Psoas muscle (tissue), 7 donors: ENCODE measurements at regions not wholly inside any gene's neighbourhood (a gene's known extent, or its start where the extent isn't known, plus 50 kb on each side); places are given as distances from the start of the nearest gene placed in this dataset.

Source experiments
- ATAC-seq, 4 donors: fragments of 200-7000 bp; cut with Tn5 transposase; one replicate each; pipeline ENCODE4 v1.9.1; 2020; ENCODE audit warnings: moderate library complexity in 3 of 4, mild to moderate bottlenecking in 2 of 4
- DNase-seq, 2 donors: peaks; one replicate each; pipeline ENCODE4 v3.0.0-alpha.2; 2020
- H3K27ac ChIP-seq: fragments of 200-600 bp; one replicate; pipeline ENCODE4 v1.8.0; 2022
- H3K27me3 ChIP-seq, 3 donors: fragments of 200-600 bp in 1 of 3; one replicate each; pipeline versions ENCODE4 v1.6.1 to v1.8.0; 2013 to 2022; ENCODE audit warnings: low read length in 2 of 3, mild to moderate bottlenecking in 2 of 3, moderate library complexity in 1 of 3; ENCODE audit not compliant: insufficient read depth in 3 of 3
- H3K36me3 ChIP-seq, 2 donors: fragments of 200-600 bp in 1 of 2; one replicate each; pipeline versions ENCODE4 v1.6.1 to v1.8.0; 2013 to 2022; ENCODE audit warnings: low read depth in 1 of 2, mild to moderate bottlenecking in 1 of 2, moderate library complexity in 1 of 2; ENCODE audit not compliant: insufficient read depth in 1 of 2
- H3K4me1 ChIP-seq: fragments of 200-600 bp; one replicate; pipeline ENCODE4 v1.8.0; 2022
- H3K4me3 ChIP-seq: fragments of 200-600 bp; one replicate; pipeline ENCODE4 v1.8.0; 2022; ENCODE audit warnings: mild to moderate bottlenecking
- H3K9me3 ChIP-seq: fragments of 200-600 bp; one replicate; pipeline ENCODE4 v1.8.0; 2022
- WGBS, 3 donors: extraction: QIAGEN DNeasy Blood & Tissue Kit; methylation state at CpG; one replicate each; pipeline versions ENCODE4 v1.1.6 to v1.1.7; 2013; 5-methylcytosine and 5-hydroxymethylcytosine counted together
- intact Hi-C, 2 donors: fragments of 100-400 bp; cut with DNase I; formaldehyde crosslinking; loops; one replicate each; pipeline versions ENCODE4 v1.11.0 to v1.14.2; 2022
- TF ChIP-seq, protein P1 (sequence below): fragments of 200-600 bp; IDR thresholded peaks from one replicate; pipeline ENCODE4 v1.8.0; 2022; ENCODE audit warnings: antibody characterized with exemption
- donor health status: healthy with polysubstance abuse.
- donor health status: DM: no; HTN: no; CAD: no; lungs with moderate emphysema.
- donor health status: Bipolar disorder and iron deficiency.
- donor health status: healthy.
- donor health status: DM: yes; HTN: yes; CAD: no.
- donor health status: DM: no; HTN: no; CAD: no.
- donor health status: DM: yes; HTN: yes; CAD: no.

DNA sequence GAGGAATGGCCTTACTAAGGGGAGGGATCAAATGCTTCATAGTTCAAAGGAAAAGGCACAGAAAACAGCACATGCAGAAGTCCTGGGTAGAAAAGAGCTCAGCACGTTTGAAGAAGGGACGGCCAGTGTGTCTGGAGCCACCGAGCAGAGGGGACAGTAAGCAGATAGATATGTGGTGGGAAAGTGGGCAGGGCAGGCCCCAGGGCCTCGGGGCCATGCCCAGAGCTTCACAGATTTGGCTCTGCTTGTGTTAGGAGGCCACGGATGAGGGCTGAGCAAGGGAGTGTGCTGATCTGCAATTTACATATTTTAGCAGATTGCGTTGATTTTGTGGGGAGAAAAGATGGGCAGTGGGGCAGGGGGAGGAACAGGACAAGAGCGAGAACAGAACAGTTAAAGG, 343.1 kb downstream of the LPIN1 start:
- DNase-seq (no peak), ATAC-seq (no peak)
- Histone ChIP-seq H3K36me3 (no peaks in the 10 kb centered on the region), H3K27ac (no peak overlapping the region), H3K9me3 (no peaks in the 10 kb centered on the region), H3K4me1 (no peaks in the 10 kb centered on the region), H3K4me3 (no peak overlapping the region), H3K27me3 (peaks cover 0 to 5% (median 2%) of the 10 kb centered on the region in 3 donors)
- intact Hi-C loops: no loop called here
- 84 to 86% (median 86%) methylated on average over 7 of the region's 7 CpGs for WGBS, 3 donors
- TF ChIP-seq, protein P1, sequence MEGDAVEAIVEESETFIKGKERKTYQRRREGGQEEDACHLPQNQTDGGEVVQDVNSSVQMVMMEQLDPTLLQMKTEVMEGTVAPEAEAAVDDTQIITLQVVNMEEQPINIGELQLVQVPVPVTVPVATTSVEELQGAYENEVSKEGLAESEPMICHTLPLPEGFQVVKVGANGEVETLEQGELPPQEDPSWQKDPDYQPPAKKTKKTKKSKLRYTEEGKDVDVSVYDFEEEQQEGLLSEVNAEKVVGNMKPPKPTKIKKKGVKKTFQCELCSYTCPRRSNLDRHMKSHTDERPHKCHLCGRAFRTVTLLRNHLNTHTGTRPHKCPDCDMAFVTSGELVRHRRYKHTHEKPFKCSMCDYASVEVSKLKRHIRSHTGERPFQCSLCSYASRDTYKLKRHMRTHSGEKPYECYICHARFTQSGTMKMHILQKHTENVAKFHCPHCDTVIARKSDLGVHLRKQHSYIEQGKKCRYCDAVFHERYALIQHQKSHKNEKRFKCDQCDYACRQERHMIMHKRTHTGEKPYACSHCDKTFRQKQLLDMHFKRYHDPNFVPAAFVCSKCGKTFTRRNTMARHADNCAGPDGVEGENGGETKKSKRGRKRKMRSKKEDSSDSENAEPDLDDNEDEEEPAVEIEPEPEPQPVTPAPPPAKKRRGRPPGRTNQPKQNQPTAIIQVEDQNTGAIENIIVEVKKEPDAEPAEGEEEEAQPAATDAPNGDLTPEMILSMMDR: no peak

DNA sequence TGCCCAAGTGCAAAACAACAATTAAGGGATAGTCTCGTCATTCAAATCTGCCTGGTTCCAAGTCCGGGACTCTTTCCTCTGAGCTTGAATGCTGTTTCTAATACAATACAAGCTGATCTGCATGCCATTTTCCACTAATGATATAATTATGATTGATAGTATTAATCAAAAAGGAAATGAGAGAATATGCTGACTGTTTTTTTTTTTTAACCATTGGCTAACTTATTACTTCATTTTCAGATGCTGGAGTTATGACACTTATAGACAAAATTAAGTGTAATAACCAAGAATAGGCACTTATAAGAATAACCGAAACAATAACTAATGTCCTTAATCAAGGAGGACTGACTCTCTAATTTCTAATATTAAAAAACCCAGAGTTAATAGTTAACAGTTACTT, 343.6 kb downstream of the LPIN1 start:
- TF ChIP-seq, protein P1: no peak
- Histone ChIP-seq H3K4me1 (no peaks in the 10 kb centered on the region), H3K27ac (no peak overlapping the region), H3K27me3 (peaks cover 0 to 5% (median 2%) of the 10 kb centered on the region in 3 donors), H3K4me3 (no peak overlapping the region), H3K9me3 (no peaks in the 10 kb centered on the region), H3K36me3 (no peaks in the 10 kb centered on the region)
- intact Hi-C loops: no loop called here
- WGBS, 3 donors: 88 to 92% (median 91%) methylated on average over 3 of the region's 3 CpGs
- ATAC-seq: no peak
- DNase-seq: no peak

DNA sequence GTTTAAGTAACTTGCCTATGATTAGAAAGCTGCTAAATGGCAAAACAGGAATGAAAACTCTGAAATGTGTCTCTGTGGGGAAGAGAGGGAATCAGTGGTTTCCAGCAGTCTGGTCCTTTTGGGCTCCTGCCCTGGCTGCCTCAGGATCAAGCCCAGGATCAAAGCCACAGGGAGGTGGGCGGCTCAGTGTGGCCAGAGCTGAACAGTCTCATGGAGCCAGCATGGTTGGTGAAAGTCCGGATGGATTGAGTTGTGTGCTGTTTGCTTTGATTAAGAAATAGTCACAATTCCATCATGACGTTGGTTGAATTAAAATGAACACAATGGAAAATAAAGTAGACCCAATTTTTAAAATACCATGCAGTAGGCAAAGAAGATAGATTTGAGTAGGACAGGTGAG, 344.2 kb downstream of the LPIN1 start:
- TF ChIP-seq, protein P1: no peak
- intact Hi-C loops: no loop called here
- WGBS, 3 donors: 58 to 83% (median 67%) methylated on average over 3 of the region's 3 CpGs

DNA sequence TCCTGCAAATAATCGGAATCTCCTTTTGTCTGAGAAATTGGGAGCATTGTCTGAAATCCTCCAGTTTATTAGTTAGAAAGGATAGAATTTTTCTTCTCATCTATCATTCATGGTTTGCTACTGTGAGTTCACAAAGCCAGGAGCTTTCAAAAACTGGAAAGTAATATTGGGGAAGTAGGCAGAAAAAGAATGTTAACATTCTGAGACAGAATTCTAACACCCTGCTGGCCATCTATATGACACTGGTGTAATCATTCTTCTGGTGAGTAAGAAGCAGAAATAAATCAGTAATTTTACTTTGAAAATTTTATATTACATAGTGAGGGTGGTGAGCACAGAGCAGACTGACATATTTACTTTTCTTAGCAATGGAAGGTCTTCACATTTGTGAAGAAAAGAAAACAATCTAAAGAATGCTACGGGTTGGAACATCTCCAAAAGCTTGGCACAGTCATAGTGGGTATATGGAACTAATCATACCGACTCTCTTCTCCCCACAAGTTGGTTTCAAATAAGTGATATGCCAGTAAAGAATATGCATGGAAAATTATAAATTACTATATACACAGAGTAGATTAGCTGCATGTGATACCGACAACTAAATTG, 344.9 kb downstream of the LPIN1 start:
- no peaks in the 10 kb centered on the region for H3K4me1 ChIP-seq
- H3K4me3 ChIP-seq: no peak overlapping the region
- peaks cover 0 to 5% (median 2%) of the 10 kb centered on the region in 3 donors for H3K27me3 ChIP-seq
- ATAC-seq (no peak), DNase-seq (no peak)
- no peaks in the 10 kb centered on the region for H3K36me3 ChIP-seq
- intact Hi-C loops: no loop called here
- TF ChIP-seq, protein P1: no peak
- WGBS, 3 donors: 49 to 55% (median 50%) methylated on average over 4 of the region's 4 CpGs
- H3K27ac ChIP-seq: no peak overlapping the region
- H3K9me3 ChIP-seq: no peaks in the 10 kb centered on the region

More for the DNA sequence above, 344.2 kb downstream of the LPIN1 start:
- no peaks in the 10 kb centered on the region for H3K9me3 ChIP-seq
- H3K4me1 ChIP-seq: no peaks in the 10 kb centered on the region
- H3K27ac ChIP-seq: no peak overlapping the region
- H3K27me3 ChIP-seq: peaks cover 0 to 5% (median 2%) of the 10 kb centered on the region in 3 donors
- no peak overlapping the region for H3K4me3 ChIP-seq
- ATAC-seq: no peak
- DNase-seq: no peak
- H3K36me3 ChIP-seq: no peaks in the 10 kb centered on the region

DNA sequence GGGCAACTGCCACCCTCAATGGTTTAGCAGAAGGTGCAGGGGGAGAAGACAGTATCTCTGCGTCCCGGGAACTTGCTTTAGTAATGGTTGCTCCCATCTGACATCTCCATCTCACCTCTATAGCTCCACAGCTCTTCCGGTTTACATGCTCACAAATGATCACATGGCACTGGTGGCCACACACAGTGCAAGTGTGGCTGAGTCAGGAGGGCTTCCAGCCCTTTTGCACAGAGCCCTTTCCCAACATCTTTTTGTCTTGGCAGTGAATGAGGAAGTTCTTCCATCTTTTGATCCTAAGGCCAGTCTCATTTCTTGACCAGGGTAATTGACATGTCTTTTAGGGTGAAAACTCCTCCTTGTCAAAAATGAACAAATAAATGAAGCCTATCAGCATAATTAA, 347.7 kb downstream of the LPIN1 start:
- Histone ChIP-seq H3K27ac (no peak overlapping the region), H3K4me1 (no peaks in the 10 kb centered on the region), H3K9me3 (no peaks in the 10 kb centered on the region), H3K27me3 (peaks cover 0 to 4% (median 2%) of the 10 kb centered on the region in 3 donors), H3K36me3 (no peaks in the 10 kb centered on the region), H3K4me3 (no peak overlapping the region)
- 90 to 96% (median 91%) methylated on average over 3 of the region's 3 CpGs for WGBS, 3 donors
- ATAC-seq (no peak), DNase-seq (no peak)
- TF ChIP-seq, protein P1: no peak
- intact Hi-C loops: no loop called here
